ENCODE measurements at regions not wholly inside any gene's neighbourhood (a gene's known extent, or its start where the extent isn't known, plus 50 kb on each side); places are given as distances from the start of the nearest gene placed in this dataset.

GRCh38 chr6:82072751-82073150 is 174.8 kb downstream of the IBTK start:
- H3K4me3 ChIP-seq (replicated peaks; ENCODE audit: insufficient read depth, low read length) = no peak overlapping the region
- H3K27ac ChIP-seq (replicated peaks) = no peak overlapping the region
- TF ChIP-seq, protein P1, sequence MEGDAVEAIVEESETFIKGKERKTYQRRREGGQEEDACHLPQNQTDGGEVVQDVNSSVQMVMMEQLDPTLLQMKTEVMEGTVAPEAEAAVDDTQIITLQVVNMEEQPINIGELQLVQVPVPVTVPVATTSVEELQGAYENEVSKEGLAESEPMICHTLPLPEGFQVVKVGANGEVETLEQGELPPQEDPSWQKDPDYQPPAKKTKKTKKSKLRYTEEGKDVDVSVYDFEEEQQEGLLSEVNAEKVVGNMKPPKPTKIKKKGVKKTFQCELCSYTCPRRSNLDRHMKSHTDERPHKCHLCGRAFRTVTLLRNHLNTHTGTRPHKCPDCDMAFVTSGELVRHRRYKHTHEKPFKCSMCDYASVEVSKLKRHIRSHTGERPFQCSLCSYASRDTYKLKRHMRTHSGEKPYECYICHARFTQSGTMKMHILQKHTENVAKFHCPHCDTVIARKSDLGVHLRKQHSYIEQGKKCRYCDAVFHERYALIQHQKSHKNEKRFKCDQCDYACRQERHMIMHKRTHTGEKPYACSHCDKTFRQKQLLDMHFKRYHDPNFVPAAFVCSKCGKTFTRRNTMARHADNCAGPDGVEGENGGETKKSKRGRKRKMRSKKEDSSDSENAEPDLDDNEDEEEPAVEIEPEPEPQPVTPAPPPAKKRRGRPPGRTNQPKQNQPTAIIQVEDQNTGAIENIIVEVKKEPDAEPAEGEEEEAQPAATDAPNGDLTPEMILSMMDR (IDR thresholded peaks at IDR 0.05; ENCODE audit: insufficient read depth, low read length) = no peak
- no peak for TF ChIP-seq POLR2AphosphoS5 (IDR thresholded peaks at IDR 0.05; ENCODE audit: low read depth)
- TF ChIP-seq REST (IDR thresholded peaks at IDR 0.05; ENCODE audit: insufficient replicate concordance, low read depth) = no peak
- no peak for TF ChIP-seq SPI1 (IDR thresholded peaks at IDR 0.05; ENCODE audit: borderline replicate concordance, low read depth)
- H3K27me3 ChIP-seq (ENCODE audit: insufficient read depth, poor library complexity, severe bottlenecking) = no peaks in the 10 kb centered on the region
- DNase-seq (ENCODE audit: low read depth in 1 of 2, low spot score in 1 of 2) = no peak

DNA sequence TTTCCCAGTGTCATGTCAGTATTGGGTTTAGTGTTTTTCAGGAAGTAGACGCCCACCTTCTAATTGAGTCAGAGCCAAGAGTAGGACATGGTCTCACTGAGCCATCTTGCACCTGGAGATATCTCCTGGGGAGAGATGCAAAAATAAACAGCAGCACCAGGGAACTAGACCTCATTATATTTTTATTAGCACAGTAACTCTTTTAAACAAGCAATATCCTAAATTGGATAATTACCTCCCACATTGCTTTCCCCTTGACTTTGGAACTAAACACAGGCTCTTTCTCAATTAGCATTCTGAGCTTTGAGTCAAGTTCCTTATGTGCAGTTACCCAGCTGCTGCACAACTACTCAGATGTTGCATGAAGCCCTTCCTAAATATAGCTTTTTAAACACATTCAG is 175.4 kb downstream of the IBTK start:
- no peak overlapping the region for H3K4me3 ChIP-seq (replicated peaks; ENCODE audit: insufficient read depth, low read length)
- no peaks in the 10 kb centered on the region for H3K27me3 ChIP-seq (ENCODE audit: insufficient read depth, poor library complexity, severe bottlenecking)
- H3K27ac ChIP-seq (replicated peaks) = no peak overlapping the region
- DNase-seq (ENCODE audit: low read depth in 1 of 2, low spot score in 1 of 2) = no peak
- TF ChIP-seq SPI1 (IDR thresholded peaks at IDR 0.05; ENCODE audit: borderline replicate concordance, low read depth) (no peak), POLR2AphosphoS5 (IDR thresholded peaks at IDR 0.05; ENCODE audit: low read depth) (no peak)

DNA sequence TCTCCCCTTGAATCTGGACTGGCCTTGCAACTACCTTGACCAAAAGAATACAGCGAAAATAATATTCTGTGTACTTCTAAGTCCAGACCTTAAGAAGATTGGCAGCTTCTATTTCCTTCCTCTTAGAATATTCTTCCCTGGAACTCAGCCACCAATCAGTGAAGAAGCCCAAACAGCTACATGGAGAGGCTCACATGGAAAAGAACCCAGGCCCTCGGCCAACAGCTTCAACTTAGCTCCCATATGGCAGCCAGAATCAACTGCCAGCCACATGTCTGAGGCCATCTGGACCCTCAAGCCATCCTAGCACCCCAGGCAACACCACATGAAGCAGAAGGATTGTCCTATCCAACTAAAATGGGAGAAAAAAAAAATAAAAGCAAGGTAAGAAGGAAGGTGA is 178.8 kb downstream of the IBTK start:
- TF ChIP-seq SPI1 (IDR thresholded peaks at IDR 0.05; ENCODE audit: borderline replicate concordance, low read depth) (no peak), POLR2AphosphoS5 (IDR thresholded peaks at IDR 0.05; ENCODE audit: low read depth) (no peak), GABPA (IDR thresholded peaks at IDR 0.05; ENCODE audit: low read depth) (no peak), REST (IDR thresholded peaks at IDR 0.05; ENCODE audit: insufficient replicate concordance, low read depth) (no peak)
- TF ChIP-seq, protein P1 (IDR thresholded peaks at IDR 0.05; ENCODE audit: insufficient read depth, low read length) = no peak
- Histone ChIP-seq H3K4me3 (replicated peaks; ENCODE audit: insufficient read depth, low read length) (no peak overlapping the region), H3K27me3 (ENCODE audit: insufficient read depth, poor library complexity, severe bottlenecking) (no peaks in the 10 kb centered on the region), H3K27ac (replicated peaks) (no peak overlapping the region)
- no peak for DNase-seq (ENCODE audit: low read depth in 1 of 2, low spot score in 1 of 2)

- Histone ChIP-seq H3K27me3 (ENCODE audit: insufficient read depth, poor library complexity, severe bottlenecking) (no peaks in the 10 kb centered on the region), H3K4me3 (replicated peaks; ENCODE audit: insufficient read depth, low read length) (no peak overlapping the region), H3K27ac (replicated peaks) (no peak overlapping the region)
- peak in 1 of 2 experiments; percentile 27 for DNase-seq (ENCODE audit: low read depth in 1 of 2, low spot score in 1 of 2)
- peak; percentile 74 for TF ChIP-seq SPI1 (IDR thresholded peaks at IDR 0.05; ENCODE audit: borderline replicate concordance, low read depth)
- TF ChIP-seq, protein P1 (IDR thresholded peaks at IDR 0.05; ENCODE audit: insufficient read depth, low read length) = no peak
Measured at GRCh38 chr6:82066991-82067411, 180.5 kb downstream of the IBTK start.

Measured in HL-60 (cell line).